H1 (cell line): ENCODE measurements at regions not wholly inside any gene's neighbourhood (a gene's known extent, or its start where the extent isn't known, plus 50 kb on each side); places are given as distances from the start of the nearest gene placed in this dataset.

Experiments
- BACH1 ChIP-seq: IDR thresholded peaks from 2 replicates; pipeline ENCODE4 v1.6.1; 2012; ENCODE audit warnings: low read length, improper control_type of control experiment
- CBX8 ChIP-seq: fragments of 300-800, 300-1000 bp; sonication (generic); IDR thresholded peaks from 2 replicates; pipeline ENCODE4 v1.7.1; 2016; ENCODE audit warnings: low read depth, low read length, borderline replicate concordance
- CHD2 ChIP-seq: IDR thresholded peaks from 2 replicates; pipeline ENCODE4 v1.6.1; 2012; ENCODE audit warnings: low read length, improper control_type of control experiment
- CHD7 ChIP-seq: fragments of 300-600 bp; sonication (generic); IDR thresholded peaks from 2 replicates; pipeline ENCODE4 v1.7.1; 2012; ENCODE audit warnings: low read length, moderate library complexity, mild to moderate bottlenecking, inconsistent platforms; ENCODE audit not compliant: insufficient replicate concordance
- MAX ChIP-seq: IDR thresholded peaks from 2 replicates; pipeline ENCODE4 v1.6.1; 2012; ENCODE audit warnings: inconsistent platforms
- POLR2A ChIP-seq, 2 experiments: IDR thresholded peaks; 1 replicate in 1 of 2; 2 replicates in 1 of 2; pipeline ENCODE4 v1.6.1; 2011; ENCODE audit warnings: low read depth in 2 of 2, low read length in 2 of 2, mild to moderate bottlenecking in 2 of 2; ENCODE audit errors: control extremely low read depth in 1 of 2
- TEAD4 ChIP-seq: IDR thresholded peaks from 2 replicates; pipeline ENCODE4 v1.6.1; 2012; ENCODE audit warnings: low read depth, low read length, inconsistent platforms, mixed read lengths

- TF ChIP-seq CHD7 (no peak), POLR2A (IDR thresholded peaks at IDR 0.05; ENCODE audit: control extremely low read depth in 1 of 2, low read depth in 2 of 2, low read length in 2 of 2) (no peak), TEAD4 (no peak), CHD2 (no peak), BACH1 (no peak), MAX (no peak), CBX8 (no peak)
Measured at GRCh38 chr9:105062222-105062855, 134.4 kb upstream of the ABCA1 start (continued).
